Epithelial cell of esophagus (primary cell): ENCODE measurements at regions not wholly inside any gene's neighbourhood (a gene's known extent, or its start where the extent isn't known, plus 50 kb on each side); places are given as distances from the start of the nearest gene placed in this dataset.

Source experiments
- DNase-seq: peaks from one replicate; pipeline ENCODE4 v3.0.0; 2010; ENCODE audit warnings: low read depth
- H3K4me3 ChIP-seq: 2 replicates; pipeline ENCODE4 v1.5.1; 2011; ENCODE audit warnings: mild to moderate bottlenecking, low read length, control low read depth
- TF ChIP-seq, protein P1 (sequence below): IDR thresholded peaks from 2 replicates; pipeline ENCODE4 v1.5.1; 2011; ENCODE audit warnings: low read depth, mild to moderate bottlenecking, low read length, control low read depth, inconsistent platforms; ENCODE audit not compliant: insufficient read depth; ENCODE audit errors: missing control alignments

DNA sequence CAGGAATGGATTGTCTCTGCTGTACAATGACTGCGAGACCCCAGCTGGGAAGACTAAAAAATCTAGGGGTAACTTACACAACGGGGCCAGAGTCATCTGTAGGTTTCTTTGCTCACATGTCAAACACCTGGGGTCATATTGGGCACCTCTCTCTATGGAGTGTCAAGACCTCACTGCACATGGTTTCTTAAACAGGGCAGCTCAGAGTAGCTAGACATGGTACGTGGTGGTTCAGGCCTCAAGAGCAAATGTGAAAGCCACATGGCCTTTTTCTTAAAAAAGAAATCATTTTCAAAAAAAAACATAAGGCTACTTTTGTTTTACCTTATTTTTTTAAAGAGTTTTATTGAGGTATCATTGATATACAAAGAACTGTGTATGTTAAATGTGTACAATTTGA, 162.2 kb upstream of the ITGB1 start:
- TF ChIP-seq, protein P1, sequence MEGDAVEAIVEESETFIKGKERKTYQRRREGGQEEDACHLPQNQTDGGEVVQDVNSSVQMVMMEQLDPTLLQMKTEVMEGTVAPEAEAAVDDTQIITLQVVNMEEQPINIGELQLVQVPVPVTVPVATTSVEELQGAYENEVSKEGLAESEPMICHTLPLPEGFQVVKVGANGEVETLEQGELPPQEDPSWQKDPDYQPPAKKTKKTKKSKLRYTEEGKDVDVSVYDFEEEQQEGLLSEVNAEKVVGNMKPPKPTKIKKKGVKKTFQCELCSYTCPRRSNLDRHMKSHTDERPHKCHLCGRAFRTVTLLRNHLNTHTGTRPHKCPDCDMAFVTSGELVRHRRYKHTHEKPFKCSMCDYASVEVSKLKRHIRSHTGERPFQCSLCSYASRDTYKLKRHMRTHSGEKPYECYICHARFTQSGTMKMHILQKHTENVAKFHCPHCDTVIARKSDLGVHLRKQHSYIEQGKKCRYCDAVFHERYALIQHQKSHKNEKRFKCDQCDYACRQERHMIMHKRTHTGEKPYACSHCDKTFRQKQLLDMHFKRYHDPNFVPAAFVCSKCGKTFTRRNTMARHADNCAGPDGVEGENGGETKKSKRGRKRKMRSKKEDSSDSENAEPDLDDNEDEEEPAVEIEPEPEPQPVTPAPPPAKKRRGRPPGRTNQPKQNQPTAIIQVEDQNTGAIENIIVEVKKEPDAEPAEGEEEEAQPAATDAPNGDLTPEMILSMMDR = no peak
- H3K4me3 ChIP-seq = no peak overlapping the region
- no peak for DNase-seq

DNA sequence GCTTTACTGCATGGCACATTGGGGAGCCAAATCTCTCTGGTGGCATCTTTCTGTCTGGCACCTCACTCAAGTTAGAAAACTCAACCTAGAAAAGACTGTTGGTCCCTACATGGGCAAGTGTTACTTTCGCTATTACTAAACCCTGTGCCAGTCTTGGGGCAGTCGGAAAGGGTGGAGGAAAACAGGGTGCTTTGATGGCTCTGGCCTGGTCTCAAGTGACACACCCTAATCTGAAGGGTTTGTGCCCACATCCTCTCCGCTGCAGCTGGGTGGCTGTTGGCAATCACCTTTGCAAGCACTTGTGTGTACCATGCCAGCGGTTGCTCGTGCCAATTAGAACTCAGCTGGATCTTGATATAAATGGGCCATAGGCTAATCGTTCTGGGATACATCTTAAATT, 159.8 kb upstream of the ITGB1 start:
- TF ChIP-seq, protein P1 = no peak
- no peak for DNase-seq
- no peak overlapping the region for H3K4me3 ChIP-seq

DNA sequence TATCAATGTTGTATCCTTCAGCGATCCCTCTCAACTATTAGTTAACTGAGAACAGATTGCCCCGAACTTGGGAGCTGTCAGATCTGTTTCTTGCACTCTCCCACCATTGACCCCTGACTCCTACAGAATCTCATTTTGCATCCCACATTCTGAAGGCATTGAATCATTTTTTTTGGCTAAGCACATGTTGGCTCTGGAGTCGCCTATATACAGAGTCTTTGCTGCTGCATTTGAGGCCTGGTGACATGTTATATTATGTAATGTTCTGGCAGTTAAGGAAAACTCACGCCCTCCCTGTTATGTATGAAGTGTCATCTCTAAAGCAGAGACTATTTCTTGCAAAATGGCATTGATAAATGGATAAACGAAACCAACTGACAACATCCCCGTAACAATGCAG, 159.2 kb upstream of the ITGB1 start:
- no peak overlapping the region for H3K4me3 ChIP-seq
- TF ChIP-seq, protein P1 = no peak
- DNase-seq = no peak

DNA sequence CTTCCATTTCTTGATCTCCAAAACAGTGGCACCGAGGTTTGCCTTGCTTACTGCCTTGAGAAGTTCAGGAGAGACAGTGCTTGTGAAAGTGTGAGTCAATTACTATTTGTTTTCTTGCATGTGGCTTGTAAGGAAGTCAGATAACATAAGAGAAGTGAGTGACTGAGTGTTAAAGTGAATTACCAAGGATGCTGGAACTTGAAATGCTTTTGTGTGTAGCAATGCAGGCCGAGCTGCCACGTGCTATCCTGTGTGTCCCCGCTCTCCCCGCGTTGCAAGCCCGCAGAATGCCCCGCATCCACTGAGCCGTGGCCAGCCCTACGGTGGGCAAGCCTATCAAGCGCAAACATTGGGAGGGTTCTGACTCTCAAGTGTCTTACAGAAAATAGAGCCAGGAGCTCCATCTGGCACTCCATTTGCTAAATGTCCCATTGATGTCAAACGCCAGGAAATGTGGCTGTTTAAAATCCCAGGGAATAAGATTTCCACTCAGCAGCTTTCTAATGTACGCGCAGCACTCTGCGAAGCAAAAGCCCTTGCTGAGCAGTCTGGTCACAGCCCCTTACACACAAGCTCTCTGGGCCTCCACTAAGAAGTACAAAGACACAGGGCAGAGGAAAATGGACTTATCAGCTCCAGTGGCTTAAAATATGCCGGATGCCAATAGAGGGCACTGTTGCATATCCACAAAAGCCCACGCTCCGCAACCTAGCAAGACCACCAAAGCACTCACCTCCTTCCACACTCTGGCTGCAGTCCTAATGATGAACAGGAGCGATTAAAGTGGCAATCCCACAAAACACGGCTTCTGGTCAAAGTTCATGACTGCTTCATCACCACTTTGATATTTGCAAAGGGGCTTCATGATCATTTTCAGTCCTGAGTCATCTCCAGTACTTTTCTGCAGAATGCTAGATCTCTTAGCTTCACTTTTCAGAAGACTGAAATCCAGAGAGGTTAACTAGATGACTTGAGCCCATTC, 158.0 kb upstream of the ITGB1 start:
- TF ChIP-seq, protein P1 = peak; percentile 46
- DNase-seq = peak; percentile 57
- no peak overlapping the region for H3K4me3 ChIP-seq

DNA sequence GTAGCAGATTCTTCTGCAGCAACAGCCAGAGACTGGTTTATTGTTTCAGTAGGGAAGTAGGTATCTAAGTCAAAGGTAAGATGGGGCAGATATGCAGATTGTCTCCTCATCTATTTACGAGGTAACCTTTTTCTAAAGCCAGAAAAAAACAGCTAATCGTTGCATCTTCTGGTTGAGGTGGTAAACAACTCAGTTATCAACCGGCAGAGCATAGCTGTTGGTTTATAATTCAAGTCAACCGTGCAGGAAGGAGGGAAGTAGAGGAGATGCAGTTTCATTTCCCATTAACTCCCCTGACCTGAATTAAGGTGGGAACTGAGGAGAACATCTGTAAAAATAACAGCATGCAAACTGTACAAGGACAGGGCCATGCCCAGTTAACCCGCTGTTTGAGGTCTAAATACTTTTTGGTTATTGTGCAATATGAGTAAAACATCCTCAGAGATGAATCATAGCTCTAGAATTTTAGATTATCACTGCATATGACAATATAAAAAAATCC, 156.5 kb upstream of the ITGB1 start:
- H3K4me3 ChIP-seq = no peak overlapping the region
- TF ChIP-seq, protein P1 = no peak
- DNase-seq = peak; percentile 56

DNA sequence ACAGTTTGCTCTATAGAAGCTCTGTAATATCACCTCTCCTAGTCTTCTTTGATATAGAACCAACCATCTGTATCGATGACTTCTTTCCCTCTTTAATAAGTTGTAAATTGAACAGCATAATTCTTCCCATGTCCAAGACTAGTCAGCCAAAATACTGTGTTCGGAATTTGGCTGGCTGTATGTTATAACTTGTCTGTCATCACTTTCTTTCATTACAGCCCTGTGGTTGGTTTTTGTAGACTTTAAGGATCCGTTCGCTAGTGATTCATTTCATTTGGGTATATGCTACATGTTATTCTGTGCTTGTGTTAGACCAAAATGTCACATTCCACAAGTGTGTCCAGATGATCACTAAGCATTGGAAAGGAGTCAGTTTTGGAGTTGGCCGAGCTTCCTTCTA, 155.4 kb upstream of the ITGB1 start:
- TF ChIP-seq, protein P1 = no peak
- peak; percentile 53 for DNase-seq
- H3K4me3 ChIP-seq = no peak overlapping the region
